ENCODE measurements at regions not wholly inside any gene's neighbourhood (a gene's known extent, or its start where the extent isn't known, plus 50 kb on each side); places are given as distances from the start of the nearest gene placed in this dataset.

DNA sequence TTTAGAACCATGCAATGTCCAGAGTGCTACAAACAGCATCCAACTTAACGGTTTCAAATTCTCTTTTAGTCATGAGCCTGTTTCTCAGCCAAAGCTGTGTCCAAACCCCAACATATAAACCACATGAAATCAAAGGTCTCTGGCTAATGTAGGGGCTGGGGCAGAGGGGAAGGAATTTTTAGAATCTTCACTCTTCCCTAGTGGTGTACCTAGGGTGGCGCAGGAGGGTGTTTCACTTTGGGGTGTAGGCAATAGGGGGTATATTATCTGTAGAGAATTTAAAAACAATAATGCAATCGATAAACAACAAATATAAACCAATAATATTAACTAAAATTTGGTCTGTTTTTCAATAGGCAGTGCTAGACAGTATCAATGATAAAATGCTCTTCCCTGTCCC is 132.1 kb upstream of the BRINP1 start:
- TF ChIP-seq, protein P1, sequence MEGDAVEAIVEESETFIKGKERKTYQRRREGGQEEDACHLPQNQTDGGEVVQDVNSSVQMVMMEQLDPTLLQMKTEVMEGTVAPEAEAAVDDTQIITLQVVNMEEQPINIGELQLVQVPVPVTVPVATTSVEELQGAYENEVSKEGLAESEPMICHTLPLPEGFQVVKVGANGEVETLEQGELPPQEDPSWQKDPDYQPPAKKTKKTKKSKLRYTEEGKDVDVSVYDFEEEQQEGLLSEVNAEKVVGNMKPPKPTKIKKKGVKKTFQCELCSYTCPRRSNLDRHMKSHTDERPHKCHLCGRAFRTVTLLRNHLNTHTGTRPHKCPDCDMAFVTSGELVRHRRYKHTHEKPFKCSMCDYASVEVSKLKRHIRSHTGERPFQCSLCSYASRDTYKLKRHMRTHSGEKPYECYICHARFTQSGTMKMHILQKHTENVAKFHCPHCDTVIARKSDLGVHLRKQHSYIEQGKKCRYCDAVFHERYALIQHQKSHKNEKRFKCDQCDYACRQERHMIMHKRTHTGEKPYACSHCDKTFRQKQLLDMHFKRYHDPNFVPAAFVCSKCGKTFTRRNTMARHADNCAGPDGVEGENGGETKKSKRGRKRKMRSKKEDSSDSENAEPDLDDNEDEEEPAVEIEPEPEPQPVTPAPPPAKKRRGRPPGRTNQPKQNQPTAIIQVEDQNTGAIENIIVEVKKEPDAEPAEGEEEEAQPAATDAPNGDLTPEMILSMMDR (IDR thresholded peaks at IDR 0.05; ENCODE audit: low read length) = no peak
- TF ChIP-seq EZH2 (optimal IDR thresholded peaks at IDR 0.05; ENCODE audit: low read depth, low read length) = no peak

Data from MM.1S (cell line).